Upper lobe of right lung (tissue), 1 donor: ENCODE measurements at regions not wholly inside any gene's neighbourhood (a gene's known extent, or its start where the extent isn't known, plus 50 kb on each side); places are given as distances from the start of the nearest gene placed in this dataset.

Experiments used
- ATAC-seq: fragments of 200-7000 bp; cut with Tn5 transposase; one replicate; pipeline ENCODE4 v1.9.1; 2020; ENCODE audit warnings: mild to moderate bottlenecking, moderate library complexity
- DNase-seq: peaks from one replicate; pipeline ENCODE4 v3.0.0-alpha.2; 2020
- H3K27ac ChIP-seq: fragments of 200-600 bp; one replicate; pipeline ENCODE4 v1.8.0; 2022
- H3K27me3 ChIP-seq: fragments of 200-600 bp; one replicate; pipeline ENCODE4 v1.8.0; 2022; ENCODE audit warnings: mild to moderate bottlenecking
- H3K36me3 ChIP-seq: fragments of 200-600 bp; one replicate; pipeline ENCODE4 v1.8.0; 2022
- H3K4me1 ChIP-seq: fragments of 200-600 bp; one replicate; pipeline ENCODE4 v1.8.0; 2022
- H3K4me3 ChIP-seq: fragments of 200-600 bp; one replicate; pipeline ENCODE4 v1.8.0; 2022; ENCODE audit warnings: mild to moderate bottlenecking
- H3K9me3 ChIP-seq: fragments of 200-600 bp; one replicate; pipeline ENCODE4 v1.8.0; 2022
- CTCF ChIP-seq: fragments of 200-600 bp; IDR thresholded peaks from one replicate; pipeline ENCODE4 v1.8.0; 2022; ENCODE audit warnings: antibody characterized with exemption
- intact Hi-C: fragments of 100-400 bp; cut with DNase I; formaldehyde crosslinking; loops from one replicate; pipeline ENCODE4 v1.11.0; 2022
- donor health status: DM: no; HTN: yes; CAD: no; lungs with severe emphysema.

GRCh38 chr1:242728696-242729095 is 204.2 kb upstream of the PLD5 start:
- Histone ChIP-seq H3K4me3 (no peak overlapping the region), H3K36me3 (no peaks in the 10 kb centered on the region), H3K4me1 (no peaks in the 10 kb centered on the region), H3K9me3 (no peaks in the 10 kb centered on the region), H3K27me3 (no peaks in the 10 kb centered on the region), H3K27ac (no peak overlapping the region)
- no peak for DNase-seq
- intact Hi-C loops: no loop called here
- ATAC-seq: no peak
- TF ChIP-seq CTCF: no peak

GRCh38 chr1:242723044-242723716 is 198.7 kb upstream of the PLD5 start:
- no peak for ATAC-seq
- intact Hi-C loops: no loop called here
- TF ChIP-seq CTCF: no peak
- Histone ChIP-seq H3K27me3 (no peaks in the 10 kb centered on the region), H3K9me3 (no peaks in the 10 kb centered on the region), H3K36me3 (no peaks in the 10 kb centered on the region), H3K4me1 (no peaks in the 10 kb centered on the region), H3K4me3 (no peak overlapping the region), H3K27ac (no peak overlapping the region)
- no peak for DNase-seq

GRCh38 chr1:242718967-242719366 is 194.5 kb upstream of the PLD5 start:
- H3K27me3 ChIP-seq: no peaks in the 10 kb centered on the region
- H3K9me3 ChIP-seq: no peaks in the 10 kb centered on the region
- H3K36me3 ChIP-seq: no peaks in the 10 kb centered on the region
- no peaks in the 10 kb centered on the region for H3K4me1 ChIP-seq
- H3K4me3 ChIP-seq: no peak overlapping the region
- ATAC-seq (no peak), DNase-seq (no peak)
- H3K27ac ChIP-seq: no peak overlapping the region
- intact Hi-C loops: no loop called here
- TF ChIP-seq CTCF: no peak

- TF ChIP-seq CTCF: no peak
- H3K27ac ChIP-seq: no peak overlapping the region
- H3K4me3 ChIP-seq: no peak overlapping the region
- ATAC-seq (no peak), DNase-seq (no peak)
- no peaks in the 10 kb centered on the region for H3K9me3 ChIP-seq
- H3K27me3 ChIP-seq: no peaks in the 10 kb centered on the region
- no peaks in the 10 kb centered on the region for H3K36me3 ChIP-seq
- intact Hi-C loops: no loop called here
- no peaks in the 10 kb centered on the region for H3K4me1 ChIP-seq
These were observed 187.8 kb upstream of the PLD5 start for GRCh38 chr1:242712248-242712647.

- no peaks in the 10 kb centered on the region for H3K36me3 ChIP-seq
- ATAC-seq (no peak), DNase-seq (no peak)
- no peak for TF ChIP-seq CTCF
- no peak overlapping the region for H3K27ac ChIP-seq
- intact Hi-C loops: no loop called here
- H3K4me3 ChIP-seq: no peak overlapping the region
- H3K9me3 ChIP-seq: no peaks in the 10 kb centered on the region
- H3K4me1 ChIP-seq: no peaks in the 10 kb centered on the region
- H3K27me3 ChIP-seq: no peaks in the 10 kb centered on the region
These were observed 186.3 kb upstream of the PLD5 start for GRCh38 chr1:242710847-242711246.

- Histone ChIP-seq H3K9me3 (no peaks in the 10 kb centered on the region), H3K4me1 (no peaks in the 10 kb centered on the region), H3K4me3 (no peak overlapping the region), H3K27me3 (no peaks in the 10 kb centered on the region), H3K27ac (no peak overlapping the region), H3K36me3 (no peaks in the 10 kb centered on the region)
- TF ChIP-seq CTCF: no peak
- intact Hi-C loops: no loop called here
- no peak for DNase-seq
- ATAC-seq: no peak
These were observed 185.8 kb upstream of the PLD5 start for GRCh38 chr1:242710286-242710685.
